Thyroid gland (tissue), 4 donors: ENCODE measurements at regions not wholly inside any gene's neighbourhood (a gene's known extent, or its start where the extent isn't known, plus 50 kb on each side); places are given as distances from the start of the nearest gene placed in this dataset.
A peak's percentile ranks its signal among the peaks of the same experiment; 100 is the strongest.

Source experiments
- CTCF ChIP-seq, 6 experiments: fragments of 200-600 bp in 3 of 6; fragments of 450-650 bp in 3 of 6; sonication (generic) in 3 of 6; IDR thresholded peaks; one replicate each; pipeline ENCODE4 v1.5.1; 2016 to 2019; ENCODE audit warnings: antibody characterized with exemption in 6 of 6, mild to moderate bottlenecking in 2 of 6, inconsistent platforms in 1 of 6, moderate library complexity in 1 of 6
- POLR2A ChIP-seq, 2 donors: fragments of 450-650 bp; IDR thresholded peaks; one replicate each; pipeline ENCODE4 v1.6.1; 2017; ENCODE audit warnings: antibody characterized with exemption in 2 of 2, mild to moderate bottlenecking in 2 of 2, moderate library complexity in 1 of 2

DNA sequence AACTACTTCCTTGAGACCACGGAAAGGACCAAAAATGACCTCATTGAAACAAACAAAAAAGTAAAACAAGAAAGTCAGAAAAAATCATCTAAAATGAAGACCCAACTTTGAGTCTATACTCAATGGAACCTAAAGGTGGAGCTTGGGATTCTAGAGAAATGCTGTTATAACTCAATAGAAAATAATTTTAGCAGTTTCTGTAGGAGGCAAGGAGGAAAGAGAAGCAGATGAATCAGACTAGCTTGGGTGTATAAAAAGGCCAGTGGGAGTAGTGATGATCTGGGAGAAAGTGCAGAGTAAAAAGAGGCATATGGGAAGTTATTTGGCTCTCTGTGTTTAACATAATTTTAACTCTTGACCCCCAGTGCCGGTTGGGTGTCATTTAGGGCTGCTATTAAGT, 94.4 kb downstream of the TMCO5A start:
- peak in 1 of 6 experiments; percentile 6 for TF ChIP-seq CTCF (IDR thresholded peaks at IDR 0.05)
- no peak for TF ChIP-seq POLR2A (IDR thresholded peaks at IDR 0.05)
